Endothelial cell of hepatic sinusoid (primary cell): ENCODE measurements at regions not wholly inside any gene's neighbourhood (a gene's known extent, or its start where the extent isn't known, plus 50 kb on each side); places are given as distances from the start of the nearest gene placed in this dataset.
"Not testable (repeated sequence)": the region's sequence is repeated elsewhere in the genome, so short reads cannot be mapped to it uniquely, and the experiment has no call there.

Experiments used
- in situ Hi-C: cut with HindIII; loops from 2 replicates; pipeline ENCODE4 v1.10.0; 2017; ENCODE audit warnings: low sequenced_read_pairs

- in situ Hi-C loops, result no loop called here
Observed at GRCh38 chr3:81068546-81068945, 692.9 kb downstream of the GBE1 start.

GRCh38 chr3:81063896-81064295, 697.5 kb downstream of the GBE1 start:
- in situ Hi-C loops, result loop anchor here (5.0 kb wide), 1 partner anchor 33 kb away; no protein-coding TSS in a partner anchor

GRCh38 chr3:81051133-81051532, 710.3 kb downstream of the GBE1 start:
- in situ Hi-C loops, result not testable (repeated sequence)

GRCh38 chr3:81048058-81048665, 713.3 kb downstream of the GBE1 start:
- in situ Hi-C loops, result no loop called here

- in situ Hi-C loops, result no loop called here
Observed at GRCh38 chr3:81045976-81046375, 715.5 kb downstream of the GBE1 start.

GRCh38 chr3:81045246-81045645, 716.2 kb downstream of the GBE1 start:
- in situ Hi-C loops, result no loop called here

- in situ Hi-C loops, result no loop called here
Observed at GRCh38 chr3:81043660-81044199, 717.7 kb downstream of the GBE1 start.

- in situ Hi-C loops, result no loop called here
Observed at GRCh38 chr3:81043009-81043408, 718.4 kb downstream of the GBE1 start.

GRCh38 chr3:81041331-81041730, 720.1 kb downstream of the GBE1 start:
- in situ Hi-C loops, result no loop called here

GRCh38 chr3:81040107-81040506, 721.3 kb downstream of the GBE1 start:
- in situ Hi-C loops, result no loop called here

- in situ Hi-C loops, result no loop called here
Observed at GRCh38 chr3:81033684-81034083, 727.8 kb downstream of the GBE1 start.

- in situ Hi-C loops, result no loop called here
Observed at GRCh38 chr3:81033185-81033584, 728.3 kb downstream of the GBE1 start.

- in situ Hi-C loops, result no loop called here
Observed at GRCh38 chr3:81029861-81030260, 731.6 kb downstream of the GBE1 start.

- in situ Hi-C loops, result no loop called here
Observed at GRCh38 chr3:81027344-81027743, 734.1 kb downstream of the GBE1 start.

GRCh38 chr3:81024560-81024959, 736.9 kb downstream of the GBE1 start:
- in situ Hi-C loops, result no loop called here

GRCh38 chr3:81022339-81022738, 739.1 kb downstream of the GBE1 start:
- in situ Hi-C loops, result no loop called here

GRCh38 chr3:81013360-81013759, 748.1 kb downstream of the GBE1 start:
- in situ Hi-C loops, result no loop called here

- in situ Hi-C loops, result no loop called here
Observed at GRCh38 chr3:81005992-81006391, 755.5 kb downstream of the GBE1 start.

- in situ Hi-C loops, result no loop called here
Observed at GRCh38 chr3:81003817-81004216, 757.6 kb downstream of the GBE1 start.

GRCh38 chr3:81003008-81003645, 758.3 kb downstream of the GBE1 start:
- in situ Hi-C loops, result no loop called here

GRCh38 chr3:80999481-80999880, 762.0 kb downstream of the GBE1 start:
- in situ Hi-C loops, result no loop called here

- in situ Hi-C loops, result no loop called here
Observed at GRCh38 chr3:80998022-80998421, 763.4 kb downstream of the GBE1 start.

GRCh38 chr3:80997622-80998021, 763.8 kb downstream of the GBE1 start:
- in situ Hi-C loops, result no loop called here
